HL-60 (cell line): ENCODE measurements at regions not wholly inside any gene's neighbourhood (a gene's known extent, or its start where the extent isn't known, plus 50 kb on each side); places are given as distances from the start of the nearest gene placed in this dataset.

Experiments used
- DNase-seq, 2 experiments: peaks; one replicate each; pipeline ENCODE4 v3.0.0-alpha.2; 2010 to 2020; ENCODE audit warnings: low read depth in 1 of 2, low spot score in 1 of 2
- H3K27ac ChIP-seq: fragments of 250-450 bp; sonication (Bioruptor Pico); replicated peaks from 2 replicates; pipeline ENCODE4 v1.5.1; 2020; ENCODE audit warnings: mild to moderate bottlenecking, moderate library complexity
- H3K27me3 ChIP-seq: fragments of 250-450 bp; sonication (Bioruptor Pico); 2 replicates; pipeline ENCODE4 v1.5.1; 2021; ENCODE audit warnings: mild to moderate bottlenecking, moderate library complexity; ENCODE audit not compliant: insufficient read depth, poor library complexity, severe bottlenecking
- H3K4me3 ChIP-seq: replicated peaks from 2 replicates; pipeline ENCODE4 v1.5.1; 2011; ENCODE audit warnings: mild to moderate bottlenecking, control low read depth, low read length; ENCODE audit not compliant: insufficient read depth
- CTCF ChIP-seq: IDR thresholded peaks from one replicate; pipeline ENCODE4 v1.5.1; 2011; ENCODE audit warnings: low read length, control low read depth, inconsistent platforms; ENCODE audit not compliant: insufficient read depth
- GABPA ChIP-seq: IDR thresholded peaks from 2 replicates; pipeline ENCODE4 v1.6.1; 2012; ENCODE audit warnings: low read depth
- POLR2AphosphoS5 ChIP-seq: IDR thresholded peaks from 2 replicates; pipeline ENCODE4 v1.6.1; 2012; ENCODE audit warnings: low read depth
- REST ChIP-seq: IDR thresholded peaks from 2 replicates; pipeline ENCODE4 v1.6.1; 2012; ENCODE audit warnings: low read depth; ENCODE audit not compliant: insufficient replicate concordance
- SPI1 ChIP-seq: IDR thresholded peaks from 2 replicates; pipeline ENCODE4 v1.6.1; 2012; ENCODE audit warnings: low read depth, mild to moderate bottlenecking, borderline replicate concordance

GRCh38 chr6:164495882-164496495 is 813.4 kb downstream of the C6orf118 start:
- H3K4me3 ChIP-seq: no peak overlapping the region
- H3K27me3 ChIP-seq: no peaks in the 10 kb centered on the region
- H3K27ac ChIP-seq: no peak overlapping the region
- TF ChIP-seq CTCF: no peak
- no peak for TF ChIP-seq GABPA
- TF ChIP-seq POLR2AphosphoS5: no peak
- TF ChIP-seq REST: no peak
- TF ChIP-seq SPI1: no peak
- DNase-seq: no peak

GRCh38 chr6:164478426-164478825 is 831.0 kb downstream of the C6orf118 start:
- TF ChIP-seq REST: no peak
- TF ChIP-seq GABPA: no peak
- TF ChIP-seq SPI1: no peak
- no peak for TF ChIP-seq POLR2AphosphoS5
- no peak for TF ChIP-seq CTCF
- no peak overlapping the region for H3K4me3 ChIP-seq
- DNase-seq: no peak
- H3K27ac ChIP-seq: no peak overlapping the region
- H3K27me3 ChIP-seq: no peaks in the 10 kb centered on the region

GRCh38 chr6:164477790-164478189 is 831.6 kb downstream of the C6orf118 start:
- DNase-seq: no peak
- Histone ChIP-seq H3K4me3 (no peak overlapping the region), H3K27ac (no peak overlapping the region), H3K27me3 (no peaks in the 10 kb centered on the region)
- TF ChIP-seq POLR2AphosphoS5 (no peak), GABPA (no peak), CTCF (no peak), REST (no peak), SPI1 (no peak)
